Keratinocyte (primary cell): ENCODE measurements at regions not wholly inside any gene's neighbourhood (a gene's known extent, or its start where the extent isn't known, plus 50 kb on each side); places are given as distances from the start of the nearest gene placed in this dataset.

ENCODE experiments used
- DNase-seq: peaks from one replicate; pipeline ENCODE4 v3.0.0-alpha.2; 2011; ENCODE audit warnings: low read depth, missing footprints, low spot score
- FAIRE-seq: peaks from 2 replicates; lab custom pipeline; 2011; peaks lifted over from hg19 to GRCh38; lab: Jason Lieb, UNC
- H2AFZ ChIP-seq: 2 replicates; pipeline ENCODE4 v1.6.0; 2012; ENCODE audit warnings: low read length, control low read depth, inconsistent platforms; ENCODE audit not compliant: control insufficient read depth
- H3K27ac ChIP-seq: 2 replicates; pipeline ENCODE4 v1.5.1; 2011; ENCODE audit warnings: low read length; ENCODE audit not compliant: control insufficient read depth, insufficient read depth
- H3K27me3 ChIP-seq: 3 replicates; pipeline ENCODE4 v1.6.0; 2011; ENCODE audit warnings: low read length; ENCODE audit not compliant: control insufficient read depth, insufficient read depth; ENCODE audit errors: extremely low read depth
- H3K36me3 ChIP-seq, 2 experiments: 2 replicates in 1 of 2; 3 replicates in 1 of 2; pipeline ENCODE4 v1.5.1; 2011; ENCODE audit warnings: low read length in 2 of 2, mild to moderate bottlenecking in 1 of 2; ENCODE audit not compliant: control insufficient read depth in 2 of 2, insufficient read depth in 2 of 2; ENCODE audit errors: extremely low read depth in 1 of 2
- H3K4me1 ChIP-seq: 3 replicates; pipeline ENCODE4 v1.5.1; 2011; ENCODE audit warnings: low read length; ENCODE audit not compliant: control insufficient read depth, insufficient read depth; ENCODE audit errors: extremely low read depth
- H3K4me2 ChIP-seq: 3 replicates; pipeline ENCODE4 v1.6.0; 2011; ENCODE audit warnings: low read depth, low read length; ENCODE audit not compliant: control insufficient read depth, insufficient read depth; ENCODE audit errors: extremely low read depth
- H3K4me3 ChIP-seq, 3 experiments: fragments of 200-600 bp in 1 of 3; sonication (generic) in 1 of 3; 2 replicates in 2 of 3; 3 replicates in 1 of 3; pipeline ENCODE4 v1.5.1; 2011 to 2016; ENCODE audit warnings: low read length in 3 of 3, mild to moderate bottlenecking in 3 of 3, control low read depth in 2 of 3, inconsistent platforms in 1 of 3, low read depth in 1 of 3, mixed read lengths in 1 of 3, mixed run types in 1 of 3, moderate library complexity in 1 of 3; ENCODE audit not compliant: control insufficient read depth in 2 of 3, insufficient read depth in 2 of 3; ENCODE audit errors: extremely low read depth in 1 of 3
- H3K79me2 ChIP-seq: 2 replicates; pipeline ENCODE4 v1.6.0; 2012; ENCODE audit warnings: low read length; ENCODE audit not compliant: control insufficient read depth, insufficient read depth
- H3K9ac ChIP-seq: 3 replicates; pipeline ENCODE4 v1.6.0; 2011; ENCODE audit warnings: low read length; ENCODE audit not compliant: control insufficient read depth, insufficient read depth; ENCODE audit errors: extremely low read depth
- H3K9me1 ChIP-seq: 3 replicates; pipeline ENCODE4 v1.6.0; 2011; ENCODE audit warnings: low read length; ENCODE audit not compliant: control insufficient read depth, insufficient read depth; ENCODE audit errors: extremely low read depth
- H3K9me3 ChIP-seq: 2 replicates; pipeline ENCODE4 v1.5.1; 2012; ENCODE audit warnings: low read depth, low read length; ENCODE audit not compliant: control insufficient read depth
- H4K20me1 ChIP-seq: 3 replicates; pipeline ENCODE4 v1.6.0; 2011; ENCODE audit warnings: low read length; ENCODE audit not compliant: control insufficient read depth, insufficient read depth; ENCODE audit errors: extremely low read depth
- EZH2 ChIP-seq: IDR thresholded peaks from one replicate; pipeline ENCODE4 v1.6.1; 2012; ENCODE audit warnings: inconsistent platforms, mild to moderate bottlenecking, low read length, moderate library complexity
- dilution Hi-C: fragments of 300-500 bp; cut with MboI; formaldehyde crosslinking; loops from one replicate; pipeline ENCODE4 v1.7.0; 2020; ENCODE audit warnings: low sequenced_read_pairs; ENCODE audit not compliant: extremely low pct_ligation_motif_present
- TF ChIP-seq, protein P1 (sequence below), 3 experiments: IDR thresholded peaks in 1 of 3; conservative IDR thresholded peaks in 1 of 3; optimal IDR thresholded peaks in 1 of 3; 2 replicates in 2 of 3; 3 replicates in 1 of 3; pipeline versions ENCODE3 to v1.5.1; 2011; ENCODE audit warnings: low read length in 3 of 3, mild to moderate bottlenecking in 3 of 3, moderate library complexity in 2 of 3, control low read depth in 1 of 3, inconsistent platforms in 1 of 3; ENCODE audit not compliant: insufficient read depth in 2 of 3; ENCODE audit errors: extremely low read depth in 1 of 3

DNA sequence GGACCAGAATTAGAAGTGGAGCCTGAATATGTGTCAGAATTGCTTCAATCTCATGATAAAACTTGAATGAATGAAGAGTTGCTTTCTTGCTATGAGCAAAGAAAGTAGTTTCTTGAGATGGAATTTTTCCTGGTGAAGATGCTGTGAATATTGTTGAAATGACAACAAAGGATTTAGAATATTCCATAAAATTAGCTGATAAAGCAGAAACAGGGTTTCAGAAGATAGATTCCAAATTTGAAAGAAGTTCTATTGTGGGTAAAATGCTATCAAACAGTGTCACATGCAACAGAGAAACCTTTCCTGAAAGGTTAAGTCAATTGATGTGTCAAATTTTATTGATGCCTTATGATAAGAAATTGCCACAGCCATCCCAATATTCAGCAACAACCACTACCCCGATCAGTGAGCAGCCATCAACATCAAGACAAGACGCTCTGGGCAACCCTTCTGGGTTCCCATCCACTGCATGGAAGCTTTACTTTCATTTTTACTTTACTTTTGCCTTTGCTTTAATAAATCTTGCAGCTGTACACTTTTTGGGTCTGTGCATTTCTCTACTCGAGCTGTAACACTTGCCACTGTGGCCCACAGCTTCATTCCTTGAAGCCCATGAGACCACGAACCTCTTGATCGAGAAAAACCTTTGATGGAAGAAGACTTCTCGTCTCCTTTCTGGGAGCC is 104.0 kb upstream of the SSTR1 start:
- Histone ChIP-seq H3K36me3 (no peaks in the 10 kb centered on the region), H2AFZ (no peak overlapping the region), H3K4me3 (no peak overlapping the region), H3K9ac (no peak overlapping the region), H3K4me1 (no peaks in the 10 kb centered on the region), H3K9me3 (no peaks in the 10 kb centered on the region), H3K27me3 (no peaks in the 10 kb centered on the region), H4K20me1 (no peaks in the 10 kb centered on the region), H3K79me2 (no peaks in the 10 kb centered on the region), H3K27ac (no peak overlapping the region), H3K4me2 (no peak overlapping the region), H3K9me1 (no peaks in the 10 kb centered on the region)
- dilution Hi-C loops, result no loop called here
- DNase-seq (no peak), FAIRE-seq (no peak)
- TF ChIP-seq EZH2, result no peak
- TF ChIP-seq, protein P1, sequence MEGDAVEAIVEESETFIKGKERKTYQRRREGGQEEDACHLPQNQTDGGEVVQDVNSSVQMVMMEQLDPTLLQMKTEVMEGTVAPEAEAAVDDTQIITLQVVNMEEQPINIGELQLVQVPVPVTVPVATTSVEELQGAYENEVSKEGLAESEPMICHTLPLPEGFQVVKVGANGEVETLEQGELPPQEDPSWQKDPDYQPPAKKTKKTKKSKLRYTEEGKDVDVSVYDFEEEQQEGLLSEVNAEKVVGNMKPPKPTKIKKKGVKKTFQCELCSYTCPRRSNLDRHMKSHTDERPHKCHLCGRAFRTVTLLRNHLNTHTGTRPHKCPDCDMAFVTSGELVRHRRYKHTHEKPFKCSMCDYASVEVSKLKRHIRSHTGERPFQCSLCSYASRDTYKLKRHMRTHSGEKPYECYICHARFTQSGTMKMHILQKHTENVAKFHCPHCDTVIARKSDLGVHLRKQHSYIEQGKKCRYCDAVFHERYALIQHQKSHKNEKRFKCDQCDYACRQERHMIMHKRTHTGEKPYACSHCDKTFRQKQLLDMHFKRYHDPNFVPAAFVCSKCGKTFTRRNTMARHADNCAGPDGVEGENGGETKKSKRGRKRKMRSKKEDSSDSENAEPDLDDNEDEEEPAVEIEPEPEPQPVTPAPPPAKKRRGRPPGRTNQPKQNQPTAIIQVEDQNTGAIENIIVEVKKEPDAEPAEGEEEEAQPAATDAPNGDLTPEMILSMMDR (optimal IDR thresholded peaks at IDR 0.05 in 1 of 3, IDR thresholded peaks at IDR 0.05 in 1 of 3, conservative IDR thresholded peaks at IDR 0.05 in 1 of 3; ENCODE audit: extremely low read depth in 1 of 3, insufficient read depth in 2 of 3, low read length in 3 of 3), result no peak

DNA sequence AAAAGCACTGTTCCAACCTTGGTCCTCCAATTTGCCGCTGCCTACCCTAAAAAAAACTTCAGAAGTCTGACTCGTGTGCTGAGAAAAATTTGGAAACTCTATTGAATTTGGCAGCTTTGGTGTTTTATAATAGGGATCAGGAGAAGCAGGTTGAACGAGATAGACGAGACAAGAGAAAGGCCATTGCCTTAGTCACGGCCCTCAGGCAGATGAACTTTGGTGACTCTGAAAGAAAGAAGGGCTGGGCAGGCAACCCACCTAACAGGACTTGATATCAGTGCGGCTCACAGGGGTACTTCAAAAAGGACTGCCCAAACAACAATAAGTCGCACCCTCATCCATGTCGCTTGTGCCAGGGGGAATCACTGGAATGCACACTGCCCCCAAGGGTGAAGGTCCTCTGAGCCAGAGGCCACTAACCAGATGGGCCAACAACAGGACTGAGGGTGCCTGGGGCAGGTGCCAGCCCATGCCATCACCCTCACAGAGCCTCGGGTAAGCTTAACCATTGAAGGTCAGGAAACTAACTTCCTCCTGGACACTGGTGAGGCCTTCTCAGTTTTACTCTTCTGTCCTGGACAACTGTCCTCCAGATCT is 102.5 kb upstream of the SSTR1 start:
- H3K27me3 ChIP-seq, result no peaks in the 10 kb centered on the region
- no peaks in the 10 kb centered on the region for H3K9me3 ChIP-seq
- H2AFZ ChIP-seq, result no peak overlapping the region
- H3K27ac ChIP-seq, result no peak overlapping the region
- no peaks in the 10 kb centered on the region for H3K79me2 ChIP-seq
- dilution Hi-C loops, result no loop called here
- H4K20me1 ChIP-seq, result no peaks in the 10 kb centered on the region
- no peaks in the 10 kb centered on the region for H3K4me1 ChIP-seq
- H3K36me3 ChIP-seq, result no peaks in the 10 kb centered on the region
- TF ChIP-seq, protein P1 (optimal IDR thresholded peaks at IDR 0.05 in 1 of 3, IDR thresholded peaks at IDR 0.05 in 1 of 3, conservative IDR thresholded peaks at IDR 0.05 in 1 of 3; ENCODE audit: extremely low read depth in 1 of 3, insufficient read depth in 2 of 3, low read length in 3 of 3), result no peak
- TF ChIP-seq EZH2, result no peak
- H3K9me1 ChIP-seq, result no peaks in the 10 kb centered on the region
- no peak overlapping the region for H3K4me2 ChIP-seq
- FAIRE-seq (no peak), DNase-seq (no peak)
- H3K9ac ChIP-seq, result no peak overlapping the region
- no peak overlapping the region for H3K4me3 ChIP-seq
